ENCODE measurements at regions not wholly inside any gene's neighbourhood (a gene's known extent, or its start where the extent isn't known, plus 50 kb on each side); places are given as distances from the start of the nearest gene placed in this dataset.

DNA sequence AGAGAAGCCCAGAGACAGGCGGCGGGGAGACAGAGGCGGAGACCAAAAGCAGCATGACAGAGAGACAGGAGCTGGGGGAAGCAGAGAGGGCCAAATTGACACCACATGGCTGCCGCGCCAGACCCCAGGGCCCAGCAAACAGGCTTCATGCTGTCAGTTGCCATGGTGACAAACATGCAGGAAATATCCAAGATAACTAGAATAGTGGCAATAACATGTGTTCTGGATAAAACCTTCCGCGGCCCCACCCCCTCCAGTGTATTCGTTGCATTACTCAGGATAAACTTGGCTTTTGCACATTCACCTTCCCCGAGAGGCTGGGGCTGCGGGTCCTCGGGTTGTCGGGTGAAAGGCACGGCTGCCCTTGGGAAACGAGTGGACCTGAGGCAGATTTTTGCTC, 49.9 kb upstream of the CDON start:
- TF ChIP-seq EP300 (IDR thresholded peaks at IDR 0.05; ENCODE audit: borderline replicate concordance) (no peak), TAF1 (IDR thresholded peaks at IDR 0.05; ENCODE audit: low read depth) (no peak), FOXM1 (IDR thresholded peaks at IDR 0.05; ENCODE audit: borderline replicate concordance, low read depth) (no peak), EGR1 (IDR thresholded peaks at IDR 0.05) (no peak), RAD21 (IDR thresholded peaks at IDR 0.05; ENCODE audit: low read depth) (no peak), CEBPB (IDR thresholded peaks at IDR 0.05) (no peak), CREB1 (IDR thresholded peaks at IDR 0.05; ENCODE audit: low read depth) (no peak), YY1 (IDR thresholded peaks at IDR 0.05; ENCODE audit: low read depth) (no peak), NFIC (IDR thresholded peaks at IDR 0.05) (no peak), TCF12 (IDR thresholded peaks at IDR 0.05; ENCODE audit: low read depth) (no peak)
- TF ChIP-seq, protein P1, sequence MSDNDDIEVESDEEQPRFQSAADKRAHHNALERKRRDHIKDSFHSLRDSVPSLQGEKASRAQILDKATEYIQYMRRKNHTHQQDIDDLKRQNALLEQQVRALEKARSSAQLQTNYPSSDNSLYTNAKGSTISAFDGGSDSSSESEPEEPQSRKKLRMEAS (IDR thresholded peaks at IDR 0.05), result no peak
- TF ChIP-seq, protein P2, sequence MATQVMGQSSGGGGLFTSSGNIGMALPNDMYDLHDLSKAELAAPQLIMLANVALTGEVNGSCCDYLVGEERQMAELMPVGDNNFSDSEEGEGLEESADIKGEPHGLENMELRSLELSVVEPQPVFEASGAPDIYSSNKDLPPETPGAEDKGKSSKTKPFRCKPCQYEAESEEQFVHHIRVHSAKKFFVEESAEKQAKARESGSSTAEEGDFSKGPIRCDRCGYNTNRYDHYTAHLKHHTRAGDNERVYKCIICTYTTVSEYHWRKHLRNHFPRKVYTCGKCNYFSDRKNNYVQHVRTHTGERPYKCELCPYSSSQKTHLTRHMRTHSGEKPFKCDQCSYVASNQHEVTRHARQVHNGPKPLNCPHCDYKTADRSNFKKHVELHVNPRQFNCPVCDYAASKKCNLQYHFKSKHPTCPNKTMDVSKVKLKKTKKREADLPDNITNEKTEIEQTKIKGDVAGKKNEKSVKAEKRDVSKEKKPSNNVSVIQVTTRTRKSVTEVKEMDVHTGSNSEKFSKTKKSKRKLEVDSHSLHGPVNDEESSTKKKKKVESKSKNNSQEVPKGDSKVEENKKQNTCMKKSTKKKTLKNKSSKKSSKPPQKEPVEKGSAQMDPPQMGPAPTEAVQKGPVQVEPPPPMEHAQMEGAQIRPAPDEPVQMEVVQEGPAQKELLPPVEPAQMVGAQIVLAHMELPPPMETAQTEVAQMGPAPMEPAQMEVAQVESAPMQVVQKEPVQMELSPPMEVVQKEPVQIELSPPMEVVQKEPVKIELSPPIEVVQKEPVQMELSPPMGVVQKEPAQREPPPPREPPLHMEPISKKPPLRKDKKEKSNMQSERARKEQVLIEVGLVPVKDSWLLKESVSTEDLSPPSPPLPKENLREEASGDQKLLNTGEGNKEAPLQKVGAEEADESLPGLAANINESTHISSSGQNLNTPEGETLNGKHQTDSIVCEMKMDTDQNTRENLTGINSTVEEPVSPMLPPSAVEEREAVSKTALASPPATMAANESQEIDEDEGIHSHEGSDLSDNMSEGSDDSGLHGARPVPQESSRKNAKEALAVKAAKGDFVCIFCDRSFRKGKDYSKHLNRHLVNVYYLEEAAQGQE (IDR thresholded peaks at IDR 0.05; ENCODE audit: low read depth), result no peak
- TF ChIP-seq, protein P3, sequence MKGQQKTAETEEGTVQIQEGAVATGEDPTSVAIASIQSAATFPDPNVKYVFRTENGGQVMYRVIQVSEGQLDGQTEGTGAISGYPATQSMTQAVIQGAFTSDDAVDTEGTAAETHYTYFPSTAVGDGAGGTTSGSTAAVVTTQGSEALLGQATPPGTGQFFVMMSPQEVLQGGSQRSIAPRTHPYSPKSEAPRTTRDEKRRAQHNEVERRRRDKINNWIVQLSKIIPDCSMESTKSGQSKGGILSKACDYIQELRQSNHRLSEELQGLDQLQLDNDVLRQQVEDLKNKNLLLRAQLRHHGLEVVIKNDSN (IDR thresholded peaks at IDR 0.05), result no peak
